ENCODE measurements at regions not wholly inside any gene's neighbourhood (a gene's known extent, or its start where the extent isn't known, plus 50 kb on each side); places are given as distances from the start of the nearest gene placed in this dataset.

GRCh38 chr10:107480781-107481180 lies 316.3 kb upstream of the SORCS1 start:
- Histone ChIP-seq H2AFZ (ENCODE audit: low read depth, low read length) (no peak overlapping the region), H3K4me1 (ENCODE audit: insufficient read depth, low read length) (no peaks in the 10 kb centered on the region), H3K4me3 (ENCODE audit: low read length) (no peak overlapping the region), H3K9me3 (ENCODE audit: low read length) (no peaks in the 10 kb centered on the region), H3K27me3 (ENCODE audit: insufficient read depth, low read length) (no peaks in the 10 kb centered on the region), H3K36me3 (ENCODE audit: insufficient read depth, low read length) (no peaks in the 10 kb centered on the region)

- Histone ChIP-seq H3K27me3 (ENCODE audit: insufficient read depth, low read length) (no peaks in the 10 kb centered on the region), H3K36me3 (ENCODE audit: insufficient read depth, low read length) (no peaks in the 10 kb centered on the region), H3K4me1 (ENCODE audit: insufficient read depth, low read length) (no peaks in the 10 kb centered on the region), H3K9me3 (ENCODE audit: low read length) (no peaks in the 10 kb centered on the region), H3K4me3 (ENCODE audit: low read length) (no peak overlapping the region), H2AFZ (ENCODE audit: low read depth, low read length) (no peak overlapping the region)
Observed at GRCh38 chr10:107477266-107477665, 312.8 kb upstream of the SORCS1 start.

GRCh38 chr10:107476408-107476807 lies 311.9 kb upstream of the SORCS1 start:
- Histone ChIP-seq H3K4me1 (ENCODE audit: insufficient read depth, low read length) (no peaks in the 10 kb centered on the region), H3K36me3 (ENCODE audit: insufficient read depth, low read length) (no peaks in the 10 kb centered on the region), H3K9me3 (ENCODE audit: low read length) (no peaks in the 10 kb centered on the region), H2AFZ (ENCODE audit: low read depth, low read length) (no peak overlapping the region), H3K27me3 (ENCODE audit: insufficient read depth, low read length) (no peaks in the 10 kb centered on the region), H3K4me3 (ENCODE audit: low read length) (no peak overlapping the region)

GRCh38 chr10:107474650-107475049 lies 310.1 kb upstream of the SORCS1 start:
- Histone ChIP-seq H3K27me3 (ENCODE audit: insufficient read depth, low read length) (no peaks in the 10 kb centered on the region), H3K9me3 (ENCODE audit: low read length) (no peaks in the 10 kb centered on the region), H3K4me3 (ENCODE audit: low read length) (no peak overlapping the region), H2AFZ (ENCODE audit: low read depth, low read length) (no peak overlapping the region), H3K4me1 (ENCODE audit: insufficient read depth, low read length) (no peaks in the 10 kb centered on the region), H3K36me3 (ENCODE audit: insufficient read depth, low read length) (no peaks in the 10 kb centered on the region)

- H3K9me3 ChIP-seq (ENCODE audit: low read length), result no peaks in the 10 kb centered on the region
- no peaks in the 10 kb centered on the region for H3K27me3 ChIP-seq (ENCODE audit: insufficient read depth, low read length)
- no peak overlapping the region for H2AFZ ChIP-seq (ENCODE audit: low read depth, low read length)
- no peaks in the 10 kb centered on the region for H3K4me1 ChIP-seq (ENCODE audit: insufficient read depth, low read length)
- H3K36me3 ChIP-seq (ENCODE audit: insufficient read depth, low read length), result no peaks in the 10 kb centered on the region
- H3K4me3 ChIP-seq (ENCODE audit: low read length), result no peak overlapping the region
Observed at GRCh38 chr10:107473225-107473624, 308.7 kb upstream of the SORCS1 start.

- Histone ChIP-seq H3K4me3 (ENCODE audit: low read length) (no peak overlapping the region), H3K36me3 (ENCODE audit: insufficient read depth, low read length) (no peaks in the 10 kb centered on the region), H2AFZ (ENCODE audit: low read depth, low read length) (no peak overlapping the region), H3K4me1 (ENCODE audit: insufficient read depth, low read length) (no peaks in the 10 kb centered on the region), H3K9me3 (ENCODE audit: low read length) (no peaks in the 10 kb centered on the region), H3K27me3 (ENCODE audit: insufficient read depth, low read length) (no peaks in the 10 kb centered on the region)
Observed at GRCh38 chr10:107471911-107472310, 307.4 kb upstream of the SORCS1 start.

GRCh38 chr10:107453561-107453960 lies 289.1 kb upstream of the SORCS1 start:
- Histone ChIP-seq H3K4me3 (ENCODE audit: low read length) (no peak overlapping the region), H3K36me3 (ENCODE audit: insufficient read depth, low read length) (no peaks in the 10 kb centered on the region), H3K4me1 (ENCODE audit: insufficient read depth, low read length) (no peaks in the 10 kb centered on the region), H2AFZ (ENCODE audit: low read depth, low read length) (no peak overlapping the region), H3K27me3 (ENCODE audit: insufficient read depth, low read length) (no peaks in the 10 kb centered on the region), H3K9me3 (ENCODE audit: low read length) (no peaks in the 10 kb centered on the region)

- H3K27me3 ChIP-seq (ENCODE audit: insufficient read depth, low read length), result no peaks in the 10 kb centered on the region
- H3K9me3 ChIP-seq (ENCODE audit: low read length), result no peaks in the 10 kb centered on the region
- no peaks in the 10 kb centered on the region for H3K36me3 ChIP-seq (ENCODE audit: insufficient read depth, low read length)
- no peak overlapping the region for H3K4me3 ChIP-seq (ENCODE audit: low read length)
- H3K4me1 ChIP-seq (ENCODE audit: insufficient read depth, low read length), result no peaks in the 10 kb centered on the region
- no peak overlapping the region for H2AFZ ChIP-seq (ENCODE audit: low read depth, low read length)
Observed at GRCh38 chr10:107451047-107451446, 286.5 kb upstream of the SORCS1 start.

- no peak overlapping the region for H3K4me3 ChIP-seq (ENCODE audit: low read length)
- no peaks in the 10 kb centered on the region for H3K4me1 ChIP-seq (ENCODE audit: insufficient read depth, low read length)
- H3K9me3 ChIP-seq (ENCODE audit: low read length), result no peaks in the 10 kb centered on the region
- no peak overlapping the region for H2AFZ ChIP-seq (ENCODE audit: low read depth, low read length)
- H3K36me3 ChIP-seq (ENCODE audit: insufficient read depth, low read length), result no peaks in the 10 kb centered on the region
- H3K27me3 ChIP-seq (ENCODE audit: insufficient read depth, low read length), result no peaks in the 10 kb centered on the region
Observed at GRCh38 chr10:107450056-107450455, 285.6 kb upstream of the SORCS1 start.

- Histone ChIP-seq H2AFZ (ENCODE audit: low read depth, low read length) (no peak overlapping the region), H3K36me3 (ENCODE audit: insufficient read depth, low read length) (no peaks in the 10 kb centered on the region), H3K27me3 (ENCODE audit: insufficient read depth, low read length) (no peaks in the 10 kb centered on the region), H3K9me3 (ENCODE audit: low read length) (no peaks in the 10 kb centered on the region), H3K4me3 (ENCODE audit: low read length) (no peak overlapping the region), H3K4me1 (ENCODE audit: insufficient read depth, low read length) (peaks cover 2% of the 10 kb centered on the region)
Observed at GRCh38 chr10:107444443-107444842, 279.9 kb upstream of the SORCS1 start.

- H3K4me1 ChIP-seq (ENCODE audit: insufficient read depth, low read length), result peaks cover 2% of the 10 kb centered on the region
- H3K36me3 ChIP-seq (ENCODE audit: insufficient read depth, low read length), result no peaks in the 10 kb centered on the region
- no peak overlapping the region for H3K4me3 ChIP-seq (ENCODE audit: low read length)
Observed at GRCh38 chr10:107443813-107444212, 279.3 kb upstream of the SORCS1 start.

GRCh38 chr10:107443326-107443725 lies 278.8 kb upstream of the SORCS1 start:
- Histone ChIP-seq H3K27me3 (ENCODE audit: insufficient read depth, low read length) (no peaks in the 10 kb centered on the region), H3K4me3 (ENCODE audit: low read length) (no peak overlapping the region), H2AFZ (ENCODE audit: low read depth, low read length) (no peak overlapping the region), H3K36me3 (ENCODE audit: insufficient read depth, low read length) (no peaks in the 10 kb centered on the region), H3K4me1 (ENCODE audit: insufficient read depth, low read length) (peaks cover 2% of the 10 kb centered on the region), H3K9me3 (ENCODE audit: low read length) (no peaks in the 10 kb centered on the region)

More at GRCh38 chr10:107443813-107444212, 279.3 kb upstream of the SORCS1 start:
- no peak overlapping the region for H2AFZ ChIP-seq (ENCODE audit: low read depth, low read length)
- no peaks in the 10 kb centered on the region for H3K27me3 ChIP-seq (ENCODE audit: insufficient read depth, low read length)
- no peaks in the 10 kb centered on the region for H3K9me3 ChIP-seq (ENCODE audit: low read length)

GRCh38 chr10:107442035-107442505 lies 277.6 kb upstream of the SORCS1 start:
- H3K4me1 ChIP-seq (ENCODE audit: insufficient read depth, low read length), result peaks cover 2% of the 10 kb centered on the region
- H3K36me3 ChIP-seq (ENCODE audit: insufficient read depth, low read length), result no peaks in the 10 kb centered on the region
- no peaks in the 10 kb centered on the region for H3K27me3 ChIP-seq (ENCODE audit: insufficient read depth, low read length)
- H2AFZ ChIP-seq (ENCODE audit: low read depth, low read length), result no peak overlapping the region
- no peaks in the 10 kb centered on the region for H3K9me3 ChIP-seq (ENCODE audit: low read length)
- H3K4me3 ChIP-seq (ENCODE audit: low read length), result no peak overlapping the region

GRCh38 chr10:107440741-107441140 lies 276.2 kb upstream of the SORCS1 start:
- Histone ChIP-seq H2AFZ (ENCODE audit: low read depth, low read length) (no peak overlapping the region), H3K9me3 (ENCODE audit: low read length) (no peaks in the 10 kb centered on the region), H3K4me3 (ENCODE audit: low read length) (no peak overlapping the region), H3K4me1 (ENCODE audit: insufficient read depth, low read length) (peaks cover 2% of the 10 kb centered on the region), H3K36me3 (ENCODE audit: insufficient read depth, low read length) (no peaks in the 10 kb centered on the region), H3K27me3 (ENCODE audit: insufficient read depth, low read length) (no peaks in the 10 kb centered on the region)
